ENCODE measurements at regions not wholly inside any gene's neighbourhood (a gene's known extent, or its start where the extent isn't known, plus 50 kb on each side); places are given as distances from the start of the nearest gene placed in this dataset.

DNA sequence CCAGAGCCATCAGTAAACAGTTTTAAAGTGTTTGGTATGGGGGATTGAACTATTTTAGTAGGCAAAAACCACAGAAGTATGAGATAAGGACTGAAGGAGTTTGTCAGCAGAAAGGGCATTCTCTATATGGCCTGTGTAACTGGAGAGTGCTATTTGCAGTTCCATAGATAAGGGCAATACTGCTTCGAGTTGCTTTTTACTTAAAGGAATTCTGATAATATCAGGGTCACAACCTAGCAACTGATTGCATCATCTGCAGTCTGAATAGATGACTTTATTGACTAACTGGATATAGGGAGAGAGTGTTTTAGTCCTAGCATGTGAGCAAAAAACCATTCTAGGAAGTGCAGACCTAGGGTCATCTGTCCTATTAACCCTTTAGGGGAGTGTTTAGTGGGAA, 645.2 kb upstream of the PTPRD start:
- no peak overlapping the region for H3K27ac Mint-ChIP-seq
- H3K27me3 Mint-ChIP-seq (ENCODE audit: low read depth), result no peaks in the 10 kb centered on the region
- no peaks in the 10 kb centered on the region for H3K36me3 Mint-ChIP-seq
- DNase-seq (ENCODE audit: low spot score in 2 of 2, unreplicated experiment in 2 of 2), result no peak
- no peaks in the 10 kb centered on the region for H3K4me1 Mint-ChIP-seq
- peaks cover 52% of the 10 kb centered on the region for H3K9me3 Mint-ChIP-seq
- H3K4me3 Mint-ChIP-seq, result no peak overlapping the region
- no peak for TF ChIP-seq CTCF (IDR thresholded peaks at IDR 0.05; ENCODE audit: unreplicated experiment)

DNA sequence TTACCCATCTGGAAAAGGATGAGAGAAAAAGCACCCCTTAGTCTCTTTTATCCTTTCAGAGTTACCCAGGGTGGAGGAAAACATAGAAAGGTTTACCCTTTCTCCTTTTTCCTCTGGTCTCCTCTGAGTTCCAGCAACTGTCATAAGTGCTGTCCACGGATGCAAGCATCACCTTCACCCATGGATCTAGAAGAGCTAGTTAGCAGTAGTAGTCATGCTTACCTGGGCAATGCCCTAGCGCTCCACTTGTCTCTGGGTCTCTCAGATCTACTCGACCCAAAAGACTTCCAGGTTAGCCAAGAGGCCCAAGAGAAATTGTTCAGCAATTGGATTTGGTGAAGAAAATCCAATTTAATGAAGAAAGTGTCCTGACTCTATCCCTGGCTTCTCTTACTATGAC, 656.2 kb upstream of the PTPRD start:
- Mint-ChIP-seq H3K4me1 (no peaks in the 10 kb centered on the region), H3K36me3 (peaks cover 3% of the 10 kb centered on the region), H3K27ac (no peak overlapping the region), H3K4me3 (no peak overlapping the region), H3K27me3 (ENCODE audit: low read depth) (no peaks in the 10 kb centered on the region), H3K9me3 (peaks cover 52% of the 10 kb centered on the region)
- no peak for DNase-seq (ENCODE audit: low spot score in 2 of 2, unreplicated experiment in 2 of 2)
- TF ChIP-seq CTCF (IDR thresholded peaks at IDR 0.05; ENCODE audit: unreplicated experiment), result no peak

DNA sequence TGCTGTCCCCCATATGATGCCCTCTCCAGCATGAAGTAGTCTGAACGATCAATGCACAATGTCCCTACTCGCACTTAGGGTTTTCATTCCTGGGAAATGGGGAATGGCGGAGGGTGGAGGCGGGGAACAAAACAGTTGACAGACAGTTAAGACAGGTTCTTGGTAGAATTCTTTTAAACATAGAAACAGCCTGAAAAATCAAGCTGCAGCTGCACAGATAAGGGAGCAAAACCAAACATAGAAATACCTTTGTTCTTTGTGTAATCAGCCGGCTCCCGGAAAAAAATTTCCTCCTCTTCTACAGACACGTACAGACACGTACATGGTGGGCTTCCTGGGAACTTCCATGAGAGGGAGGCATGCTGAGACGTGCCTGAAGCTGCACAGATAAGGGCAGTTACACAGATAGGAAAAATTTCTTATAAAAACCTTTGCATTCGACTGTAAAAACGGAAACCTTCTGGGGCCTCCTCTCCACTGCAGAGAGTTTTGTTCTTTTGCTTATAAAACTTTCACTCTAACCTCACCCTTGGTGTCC, 662.4 kb upstream of the PTPRD start:
- H3K9me3 Mint-ChIP-seq, result peaks cover 36% of the 10 kb centered on the region
- TF ChIP-seq CTCF (IDR thresholded peaks at IDR 0.05; ENCODE audit: unreplicated experiment), result no peak
- H3K36me3 Mint-ChIP-seq, result no peaks in the 10 kb centered on the region
- no peaks in the 10 kb centered on the region for H3K27me3 Mint-ChIP-seq (ENCODE audit: low read depth)
- H3K4me1 Mint-ChIP-seq, result no peaks in the 10 kb centered on the region
- no peak overlapping the region for H3K27ac Mint-ChIP-seq
- no peak overlapping the region for H3K4me3 Mint-ChIP-seq
- DNase-seq (ENCODE audit: low spot score in 2 of 2, unreplicated experiment in 2 of 2), result no peak

DNA sequence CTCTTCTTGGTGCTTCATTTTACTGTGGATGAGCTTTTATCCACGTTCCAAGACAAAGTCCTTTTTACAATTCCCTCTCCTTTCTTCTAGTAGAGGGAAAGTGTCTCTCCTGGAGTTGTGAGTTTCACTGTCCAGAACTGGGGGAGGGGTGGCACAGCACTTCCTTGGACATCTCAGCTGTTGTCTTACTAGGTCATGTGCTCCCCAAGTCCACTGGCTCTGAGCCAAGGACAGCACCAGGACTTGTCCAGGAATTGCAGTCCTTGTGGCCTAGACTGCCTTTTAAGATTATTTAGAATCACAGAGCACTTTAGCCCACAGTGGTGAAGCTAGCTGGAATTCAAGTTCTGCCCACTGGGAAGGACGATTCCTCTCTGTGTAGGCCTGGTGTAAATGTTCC, 700.2 kb upstream of the PTPRD start:
- no peak for DNase-seq (ENCODE audit: low spot score in 2 of 2, unreplicated experiment in 2 of 2)
- Mint-ChIP-seq H3K4me1 (peaks cover 3% of the 10 kb centered on the region), H3K27me3 (ENCODE audit: low read depth) (no peaks in the 10 kb centered on the region), H3K27ac (peak overlapping the region; percentile 43), H3K9me3 (peaks cover 20% of the 10 kb centered on the region), H3K36me3 (no peaks in the 10 kb centered on the region), H3K4me3 (no peak overlapping the region)
- TF ChIP-seq CTCF (IDR thresholded peaks at IDR 0.05; ENCODE audit: unreplicated experiment), result no peak

GRCh38 chr9:11318946-11319345, 706.1 kb upstream of the PTPRD start:
- Mint-ChIP-seq H3K9me3 (no peaks in the 10 kb centered on the region), H3K27me3 (ENCODE audit: low read depth) (no peaks in the 10 kb centered on the region), H3K4me1 (peaks cover 11% of the 10 kb centered on the region), H3K27ac (no peak overlapping the region), H3K36me3 (no peaks in the 10 kb centered on the region), H3K4me3 (no peak overlapping the region)
- no peak for TF ChIP-seq CTCF (IDR thresholded peaks at IDR 0.05; ENCODE audit: unreplicated experiment)
- DNase-seq (ENCODE audit: low spot score in 2 of 2, unreplicated experiment in 2 of 2), result no peak

DNA sequence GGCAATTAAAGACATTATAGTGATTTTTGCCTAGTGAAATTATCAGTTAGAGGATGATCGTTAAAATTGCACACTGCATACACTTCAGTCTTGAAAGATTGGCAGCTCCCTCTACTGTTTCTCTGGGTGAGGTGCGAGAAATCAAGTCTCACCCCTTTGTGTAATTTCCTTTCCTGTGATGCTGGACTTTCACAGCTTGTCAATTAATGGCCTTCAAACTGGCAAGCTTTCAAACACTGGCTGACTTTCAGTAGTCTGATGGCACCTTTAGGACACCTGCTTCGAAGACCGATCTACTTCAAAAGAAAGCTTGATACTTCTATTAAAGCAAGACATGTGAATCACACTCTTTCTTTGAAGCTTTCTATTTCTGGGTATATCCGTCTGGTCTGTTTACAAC, 706.7 kb upstream of the PTPRD start:
- peaks cover 11% of the 10 kb centered on the region for H3K4me1 Mint-ChIP-seq
- no peak overlapping the region for H3K27ac Mint-ChIP-seq
- no peak for DNase-seq (ENCODE audit: low spot score in 2 of 2, unreplicated experiment in 2 of 2)
- H3K9me3 Mint-ChIP-seq, result no peaks in the 10 kb centered on the region
- H3K4me3 Mint-ChIP-seq, result no peak overlapping the region
- peak; percentile 53 for TF ChIP-seq CTCF (IDR thresholded peaks at IDR 0.05; ENCODE audit: unreplicated experiment)
- H3K27me3 Mint-ChIP-seq (ENCODE audit: low read depth), result no peaks in the 10 kb centered on the region
- no peaks in the 10 kb centered on the region for H3K36me3 Mint-ChIP-seq
